Epidermal melanocyte (primary cell): ENCODE measurements at regions not wholly inside any gene's neighbourhood (a gene's known extent, or its start where the extent isn't known, plus 50 kb on each side); places are given as distances from the start of the nearest gene placed in this dataset.
"Not testable (repeated sequence)": the region's sequence is repeated elsewhere in the genome, so short reads cannot be mapped to it uniquely, and the experiment has no call there.

Source experiments
- DNase-seq: peaks from one replicate; pipeline ENCODE4 v3.0.0; 2011; ENCODE audit warnings: low spot score; ENCODE audit not compliant: insufficient read length

GRCh38 chr10:81428456-81429134 is 446.4 kb upstream of the NRG3 start:
- DNase-seq, result no peak

- no peak for DNase-seq
These were observed 435.5 kb upstream of the NRG3 start for GRCh38 chr10:81439445-81439844.

- not testable (repeated sequence) for DNase-seq
These were observed 433.4 kb upstream of the NRG3 start for GRCh38 chr10:81441624-81442023.

GRCh38 chr10:81444242-81444929 is 430.6 kb upstream of the NRG3 start:
- DNase-seq, result no peak

GRCh38 chr10:81450651-81451050 is 424.3 kb upstream of the NRG3 start:
- no peak for DNase-seq

GRCh38 chr10:81472927-81473470 is 402.0 kb upstream of the NRG3 start:
- DNase-seq, result no peak

GRCh38 chr10:81473755-81474154 is 401.2 kb upstream of the NRG3 start:
- no peak for DNase-seq

- no peak for DNase-seq
These were observed 395.7 kb upstream of the NRG3 start for GRCh38 chr10:81479316-81479715.

- no peak for DNase-seq
These were observed 378.4 kb upstream of the NRG3 start for GRCh38 chr10:81496626-81497025.

- DNase-seq, result no peak
These were observed 376.9 kb upstream of the NRG3 start for GRCh38 chr10:81498011-81498551.

- DNase-seq, result no peak
These were observed 372.2 kb upstream of the NRG3 start for GRCh38 chr10:81502677-81503359.

GRCh38 chr10:81505777-81506176 is 369.2 kb upstream of the NRG3 start:
- DNase-seq, result not testable (repeated sequence)

- no peak for DNase-seq
These were observed 360.2 kb upstream of the NRG3 start for GRCh38 chr10:81514811-81515210.

GRCh38 chr10:81520688-81521087 is 354.3 kb upstream of the NRG3 start:
- no peak for DNase-seq

- no peak for DNase-seq
These were observed 350.5 kb upstream of the NRG3 start for GRCh38 chr10:81524467-81524866.

GRCh38 chr10:81532403-81532802 is 342.6 kb upstream of the NRG3 start:
- no peak for DNase-seq

- DNase-seq, result no peak
These were observed 340.0 kb upstream of the NRG3 start for GRCh38 chr10:81534991-81535390.

GRCh38 chr10:81541517-81541916 is 333.5 kb upstream of the NRG3 start:
- DNase-seq, result no peak

GRCh38 chr10:81546243-81546642 is 328.8 kb upstream of the NRG3 start:
- no peak for DNase-seq

- DNase-seq, result no peak
These were observed 326.8 kb upstream of the NRG3 start for GRCh38 chr10:81548160-81548559.

- no peak for DNase-seq
These were observed 310.9 kb upstream of the NRG3 start for GRCh38 chr10:81564143-81564542.

GRCh38 chr10:81569488-81569887 is 305.5 kb upstream of the NRG3 start:
- no peak for DNase-seq
